K562 (cell line): ENCODE measurements at regions not wholly inside any gene's neighbourhood (a gene's known extent, or its start where the extent isn't known, plus 50 kb on each side); places are given as distances from the start of the nearest gene placed in this dataset.

Experiments used
- ATAC-seq: fragments of 200-7000 bp; cut with Tn5 transposase; 3 replicates; pipeline ENCODE4 v1.9.1; 2020; ENCODE audit warnings: moderate library complexity
- BruUV-seq: library from RNA; stranded (reverse); fragments of 400-500 nt; replicated peaks from 2 replicates; lab custom pipeline; 2021; lab: Mats Ljungman, UMichigan
- CTCF ChIA-PET: fragments of 300-600 bp; formaldehyde crosslinking; extraction: SDS; loops from one replicate; lab custom pipeline; 2021; ENCODE audit warnings: low intra/inter-chr PET ratio; lab: Yijun Ruan, JAX
- POLR2A ChIA-PET: fragments of 300-600, 350-650 bp; sonication (Branson Sonifier 250); formaldehyde crosslinking; extraction: SDS; loops from one replicate; lab custom pipeline; 2021; ENCODE audit warnings: antibody characterized with exemption, inconsistent platforms; lab: Yijun Ruan, JAX
- DNase-seq, 4 experiments: peaks; one replicate each; pipeline versions ENCODE4 v3.0.0 to v3.0.0-alpha.2; 2011 to 2018; ENCODE audit warnings: low spot score in 3 of 4, mixed read lengths in 3 of 4; ENCODE audit errors: extremely low read depth in 1 of 4
- FAIRE-seq: peaks from 2 replicates; lab custom pipeline; 2011; peaks lifted over from hg19 to GRCh38; lab: Jason Lieb, UNC
- H2AFZ ChIP-seq: 2 replicates; pipeline ENCODE4 v1.6.0; 2011; ENCODE audit warnings: low read depth, low read length, control low read depth, inconsistent platforms
- H3K27ac ChIP-seq: fragments of 200-600 bp; 3 replicates; pipeline ENCODE4 v1.8.0; 2011; ENCODE audit warnings: low read depth, mild to moderate bottlenecking, control low read depth, inconsistent platforms, low read length, moderate library complexity, mixed read lengths; ENCODE audit errors: extremely low read depth
- H3K27me3 ChIP-seq, 2 experiments: fragments of 300-600 bp in 1 of 2; 2 replicates in 1 of 2; 3 replicates in 1 of 2; pipeline versions ENCODE4 v1.6.0 to v1.8.0; 2011; ENCODE audit warnings: inconsistent platforms in 2 of 2, low read length in 2 of 2, mild to moderate bottlenecking in 1 of 2, mixed read lengths in 1 of 2, moderate library complexity in 1 of 2; ENCODE audit not compliant: control insufficient read depth in 2 of 2, insufficient read depth in 2 of 2
- H3K36me3 ChIP-seq: fragments of 300-600 bp; 3 replicates; pipeline ENCODE4 v1.8.0; 2011; ENCODE audit warnings: mild to moderate bottlenecking, low read length, inconsistent platforms; ENCODE audit not compliant: control insufficient read depth, insufficient read depth
- H3K4me1 ChIP-seq, 2 experiments: fragments of 200-600 bp in 1 of 2; replicated peaks in 1 of 2; 2 replicates in 1 of 2; 3 replicates in 1 of 2; pipeline versions ENCODE4 v1.5.1 to v1.8.0; 2011; ENCODE audit warnings: inconsistent platforms in 2 of 2, low read length in 2 of 2, mild to moderate bottlenecking in 1 of 2, mixed read lengths in 1 of 2, moderate library complexity in 1 of 2; ENCODE audit not compliant: control insufficient read depth in 2 of 2, insufficient read depth in 2 of 2
- H3K4me2 ChIP-seq: 2 replicates; pipeline ENCODE4 v1.6.1; 2011; ENCODE audit warnings: low read length, control low read depth, inconsistent platforms, mixed read lengths; ENCODE audit not compliant: insufficient read depth
- H3K4me3 ChIP-seq: fragments of 200-600 bp; sonication (generic), shearing (Covaris generic); 2 replicates; pipeline ENCODE4 v1.5.1; 2016; ENCODE audit warnings: control low read depth, inconsistent platforms
- H3K79me2 ChIP-seq: fragments of 200-600 bp; 3 replicates; pipeline ENCODE4 v1.8.0; 2011; ENCODE audit warnings: low read length, inconsistent platforms; ENCODE audit not compliant: control insufficient read depth, insufficient read depth
- H3K9ac ChIP-seq, 2 experiments: 2 replicates each; pipeline versions ENCODE4 v1.6.0 to v1.6.1; 2011; ENCODE audit warnings: low read depth in 2 of 2, low read length in 2 of 2, control low read depth in 1 of 2, inconsistent platforms in 1 of 2, mild to moderate bottlenecking in 1 of 2, mixed read lengths in 1 of 2; ENCODE audit not compliant: insufficient read depth in 1 of 2
- H3K9me1 ChIP-seq: one replicate; pipeline ENCODE4 v1.6.0; 2011; ENCODE audit warnings: inconsistent platforms, mild to moderate bottlenecking, low read length, moderate library complexity; ENCODE audit not compliant: control insufficient read depth, insufficient read depth
- H3K9me3 ChIP-seq: replicated peaks from 2 replicates; pipeline ENCODE4 v1.5.1; 2011; ENCODE audit warnings: low read depth, low read length, inconsistent platforms; ENCODE audit not compliant: control insufficient read depth, insufficient read depth
- H4K20me1 ChIP-seq: replicated peaks from 2 replicates; pipeline ENCODE4 v1.6.1; 2011; ENCODE audit warnings: low read length, inconsistent platforms, mixed read lengths; ENCODE audit not compliant: control insufficient read depth, insufficient read depth
- ARHGAP35 ChIP-seq: fragments of 450-650 bp; IDR thresholded peaks from 2 replicates; pipeline ENCODE4 v1.6.1; 2018; ENCODE audit not compliant: partially characterized antibody
- ATF3 ChIP-seq, 2 experiments: fragments of 450-650 bp in 1 of 2; sonication (generic) in 1 of 2; formaldehyde crosslinking in 1 of 2; IDR thresholded peaks in 1 of 2; conservative IDR thresholded peaks in 1 of 2; 2 replicates each; pipeline versions ENCODE4 v1.6.1 to v1.8.1; 2016 to 2023; ENCODE audit warnings: mild to moderate bottlenecking in 2 of 2, moderate library complexity in 2 of 2, inconsistent platforms in 1 of 2, missing genetic modification reagents in 1 of 2
- CEBPB ChIP-seq: fragments of 450-650 bp; IDR thresholded peaks from 2 replicates; pipeline ENCODE4 v1.6.1; 2016; ENCODE audit warnings: missing genetic modification characterization, missing compliant biosample characterization
- CEBPG ChIP-seq, 3 experiments: fragments of 200-800 bp in 1 of 3; sonication (Bioruptor generic) in 1 of 3; sonication (generic) in 1 of 3; formaldehyde crosslinking in 1 of 3; IDR thresholded peaks in 2 of 3; conservative IDR thresholded peaks in 1 of 3; 2 replicates each; pipeline versions ENCODE4 v1.6.1 to v1.8.0; 2016 to 2022; ENCODE audit warnings: missing compliant biosample characterization in 2 of 3, missing genetic modification characterization in 2 of 3, mild to moderate bottlenecking in 1 of 3, missing genetic modification reagents in 1 of 3
- ESRRA ChIP-seq: fragments of 450-650 bp; IDR thresholded peaks from 2 replicates; pipeline ENCODE4 v1.6.1; 2014; ENCODE audit warnings: low read depth, mild to moderate bottlenecking, moderate library complexity, borderline replicate concordance
- FOXP1 ChIP-seq: sonication (generic); formaldehyde crosslinking; IDR thresholded peaks from 2 replicates; pipeline ENCODE4 v1.8.0; 2022; ENCODE audit warnings: mild to moderate bottlenecking, missing genetic modification reagents
- HDGF ChIP-seq: fragments of 450-650 bp; IDR thresholded peaks from 2 replicates; pipeline ENCODE4 v1.6.1; 2016
- MLX ChIP-seq, 2 experiments: fragments of 450-650 bp in 1 of 2; sonication (generic) in 1 of 2; formaldehyde crosslinking; conservative IDR thresholded peaks; 2 replicates each; pipeline versions ENCODE4 v1.4.0 to v1.8.1; 2020 to 2022; ENCODE audit warnings: mild to moderate bottlenecking in 1 of 2, missing genetic modification reagents in 1 of 2
- PHB2 ChIP-seq: fragments of 450-650 bp; IDR thresholded peaks from 2 replicates; pipeline ENCODE4 v1.6.1; 2017; ENCODE audit warnings: low read depth
- SIN3A ChIP-seq, 2 experiments: fragments of 150-350 bp in 1 of 2; IDR thresholded peaks; 2 replicates each; pipeline ENCODE4 v1.6.1; 2011 to 2016; ENCODE audit warnings: borderline replicate concordance in 2 of 2, low read depth in 2 of 2, low read length in 2 of 2, mild to moderate bottlenecking in 2 of 2, moderate library complexity in 2 of 2; ENCODE audit not compliant: control insufficient read depth in 1 of 2
- SLC30A9 ChIP-seq: fragments of 250-450 bp; sonication (Bioruptor Pico); IDR thresholded peaks from 2 replicates; pipeline ENCODE4 v1.8.0; 2022; ENCODE audit warnings: mild to moderate bottlenecking, moderate library complexity
- SP2 ChIP-seq: IDR thresholded peaks from 2 replicates; pipeline ENCODE4 v1.6.1; 2011; ENCODE audit warnings: mild to moderate bottlenecking, low read depth, low read length, moderate library complexity; ENCODE audit not compliant: poor library complexity, severe bottlenecking; ENCODE audit errors: extremely low read depth
- TCF7 ChIP-seq: sonication (generic); IDR thresholded peaks from 2 replicates; pipeline ENCODE4 v1.6.1; 2016; ENCODE audit warnings: antibody characterized with exemption, borderline replicate concordance
- XRCC4 ChIP-seq: IDR thresholded peaks from one replicate; pipeline ENCODE4 v1.6.1; 2011; ENCODE audit not compliant: insufficient read depth, insufficient read length; ENCODE audit errors: extremely low read depth
- ZNF436 ChIP-seq: fragments of 250-450, 450-650 bp; sonication (Bioruptor Pico); formaldehyde crosslinking; IDR thresholded peaks from 2 replicates; pipeline ENCODE4 v1.7.0; 2020; ENCODE audit warnings: mild to moderate bottlenecking
- WGBS: fragments of 100-300 bp; shearing (Covaris generic); methylation state at CpG from one replicate; pipeline ENCODE4 v1.1.6; 2016; ENCODE audit warnings: low coverage, mixed read lengths; ENCODE audit not compliant: insufficient coverage; ENCODE audit errors: missing lambda C conversion rate; 5-methylcytosine and 5-hydroxymethylcytosine counted together
- in situ Hi-C: fragments of 300-500 bp; cut with MboI; formaldehyde crosslinking; loops from 4 replicates; pipeline ENCODE4 v1.15.0; 2018; ENCODE audit warnings: inconsistent platforms, mixed read lengths
- intact Hi-C: fragments of 100-400 bp; cut with micrococcal nuclease; formaldehyde crosslinking; loops from 2 replicates; pipeline ENCODE4 v1.14.2; 2022
- TF ChIP-seq, protein P1 (sequence below), 2 experiments: fragments of 450-650 bp; IDR thresholded peaks; 2 replicates each; pipeline ENCODE4 v1.6.1; 2016
- TF ChIP-seq, protein P2 (sequence below): fragments of 450-650 bp; formaldehyde crosslinking; IDR thresholded peaks from 2 replicates; pipeline ENCODE4 v1.4.0; 2020; ENCODE audit warnings: mild to moderate bottlenecking, moderate library complexity

GRCh38 chr16:79662669-79663313 lies 62.3 kb upstream of the MAF start:
- Histone ChIP-seq H3K79me2 (no peaks in the 10 kb centered on the region), H3K36me3 (no peaks in the 10 kb centered on the region), H3K4me3 (no peak overlapping the region), H3K9ac (no peak overlapping the region), H3K9me3 (peaks cover 2% of the 10 kb centered on the region; the same call in 1 of the 2 replicates), H3K27ac (no peak overlapping the region), H4K20me1 (no peaks in the 10 kb centered on the region), H3K27me3 (peaks cover 8 to 10% of the 10 kb centered on the region in 2 experiments; a peak in 4 of 5 replicates), H3K4me1 (peaks cover 0 to 3% of the 10 kb centered on the region in 2 experiments; a peak in 2 of 5 replicates), H2AFZ (no peak overlapping the region), H3K4me2 (no peak overlapping the region), H3K9me1 (no peaks in the 10 kb centered on the region)
- POLR2A ChIA-PET = interaction anchor here (0.7 kb wide), 1 partner anchor 10 kb away, joined by 6 read pairs; no protein-coding TSS in a partner anchor
- intact Hi-C loops = no loop called here
- no peak for ATAC-seq
- BruUV-seq = no TSS peak
- no peak for FAIRE-seq
- DNase-seq = no peak
- WGBS = 8% methylated on average over 5 of the region's 5 CpGs
- in situ Hi-C loops = no loop called here
- TF ChIP-seq ZNF436 (CRISPR knock-in tag) (no peak), SP2 (no peak), TCF7 (no peak), CEBPB (tag) (peak; percentile 50), MLX (CRISPR knock-in tag; conservative IDR thresholded peaks at IDR 0.05) (no peak), SIN3A (IDR thresholded peaks at IDR 0.05; ENCODE audit: borderline replicate concordance in 2 of 2, control insufficient read depth in 1 of 2, low read depth in 2 of 2, low read length in 2 of 2) (no peak), SLC30A9 (CRISPR knock-in tag) (no peak), FOXP1 (CRISPR knock-in tag) (no peak), PHB2 (no peak), ARHGAP35 (no peak), CEBPG (CRISPR knock-in tag; IDR thresholded peaks at IDR 0.05) (no peak), CEBPG (tag; conservative IDR thresholded peaks at IDR 0.05 in 1 of 2, IDR thresholded peaks at IDR 0.05 in 1 of 2) (peak; percentile 38 to 72; a peak in 2 of 4 replicates), ESRRA (no peak), HDGF (no peak), ATF3 (IDR thresholded peaks at IDR 0.05) (peak; percentile 35), ATF3 (CRISPR knock-in tag; conservative IDR thresholded peaks at IDR 0.05) (no peak), XRCC4 (no peak)
- TF ChIP-seq, protein P1, sequence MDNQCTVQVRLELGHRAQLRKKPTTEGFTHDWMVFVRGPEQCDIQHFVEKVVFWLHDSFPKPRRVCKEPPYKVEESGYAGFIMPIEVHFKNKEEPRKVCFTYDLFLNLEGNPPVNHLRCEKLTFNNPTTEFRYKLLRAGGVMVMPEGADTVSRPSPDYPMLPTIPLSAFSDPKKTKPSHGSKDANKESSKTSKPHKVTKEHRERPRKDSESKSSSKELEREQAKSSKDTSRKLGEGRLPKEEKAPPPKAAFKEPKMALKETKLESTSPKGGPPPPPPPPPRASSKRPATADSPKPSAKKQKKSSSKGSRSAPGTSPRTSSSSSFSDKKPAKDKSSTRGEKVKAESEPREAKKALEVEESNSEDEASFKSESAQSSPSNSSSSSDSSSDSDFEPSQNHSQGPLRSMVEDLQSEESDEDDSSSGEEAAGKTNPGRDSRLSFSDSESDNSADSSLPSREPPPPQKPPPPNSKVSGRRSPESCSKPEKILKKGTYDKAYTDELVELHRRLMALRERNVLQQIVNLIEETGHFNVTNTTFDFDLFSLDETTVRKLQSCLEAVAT (IDR thresholded peaks at IDR 0.05) = no peak
- TF ChIP-seq, protein P2, sequence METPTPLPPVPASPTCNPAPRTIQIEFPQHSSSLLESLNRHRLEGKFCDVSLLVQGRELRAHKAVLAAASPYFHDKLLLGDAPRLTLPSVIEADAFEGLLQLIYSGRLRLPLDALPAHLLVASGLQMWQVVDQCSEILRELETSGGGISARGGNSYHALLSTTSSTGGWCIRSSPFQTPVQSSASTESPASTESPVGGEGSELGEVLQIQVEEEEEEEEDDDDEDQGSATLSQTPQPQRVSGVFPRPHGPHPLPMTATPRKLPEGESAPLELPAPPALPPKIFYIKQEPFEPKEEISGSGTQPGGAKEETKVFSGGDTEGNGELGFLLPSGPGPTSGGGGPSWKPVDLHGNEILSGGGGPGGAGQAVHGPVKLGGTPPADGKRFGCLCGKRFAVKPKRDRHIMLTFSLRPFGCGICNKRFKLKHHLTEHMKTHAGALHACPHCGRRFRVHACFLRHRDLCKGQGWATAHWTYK (CRISPR knock-in tag) = no peak
- CTCF ChIA-PET = no interaction called here
